GM12878 (cell line): ENCODE measurements at regions not wholly inside any gene's neighbourhood (a gene's known extent, or its start where the extent isn't known, plus 50 kb on each side); places are given as distances from the start of the nearest gene placed in this dataset.

ENCODE experiments used
- ATAC-seq: fragments of 200-7000 bp; cut with Tn5 transposase; 3 replicates; pipeline ENCODE4 v1.9.1; 2020; ENCODE audit warnings: mild to moderate bottlenecking, moderate library complexity
- BruUV-seq: library from RNA; stranded (reverse); fragments of 400-500 nt; replicated peaks from 2 replicates; lab custom pipeline; 2021; lab: Mats Ljungman, UMichigan
- CTCF ChIA-PET: fragments of 300-600 bp; sonication (Branson Sonifier 250); formaldehyde crosslinking; extraction: SDS; loops from one replicate; lab custom pipeline; 2021; ENCODE audit warnings: inconsistent platforms; lab: Yijun Ruan, JAX
- POLR2A ChIA-PET: fragments of 350-600 bp; formaldehyde crosslinking; extraction: SDS; loops from one replicate; lab custom pipeline; 2021; ENCODE audit warnings: inconsistent platforms; lab: Charles Lee
- RAD21 ChIA-PET: fragments of 300-600 bp; sonication (Branson Sonifier 250); formaldehyde crosslinking; loops from one replicate; lab custom pipeline; 2023; ENCODE audit warnings: antibody characterized with exemption; ENCODE audit not compliant: unreplicated experiment; lab: Charles Lee
- SMC1A ChIA-PET: fragments of 300-600 bp; sonication (Branson Sonifier 250); formaldehyde crosslinking; loops from one replicate; lab custom pipeline; 2023; ENCODE audit not compliant: unreplicated experiment, uncharacterized antibody; lab: Charles Lee
- DNase-seq: peaks from one replicate; pipeline ENCODE4 v3.0.0-alpha.2; 2011; ENCODE audit warnings: low read depth, low spot score
- FAIRE-seq: peaks from 3 replicates; lab custom pipeline; 2011; peaks lifted over from hg19 to GRCh38; lab: Jason Lieb, UNC
- H2AFZ ChIP-seq: 2 replicates; pipeline ENCODE4 v1.6.0; 2011; ENCODE audit warnings: low read depth, low read length, control low read depth; ENCODE audit not compliant: control insufficient read depth
- H3K27ac ChIP-seq: 2 replicates; pipeline ENCODE4 v1.5.1; 2011; ENCODE audit warnings: control low read depth; ENCODE audit not compliant: control insufficient read depth, insufficient read depth
- H3K27me3 ChIP-seq, 2 experiments: replicated peaks in 1 of 2; 2 replicates each; pipeline versions ENCODE4 v1.6.0 to v1.6.1; 2011; ENCODE audit warnings: low read length in 1 of 2; ENCODE audit not compliant: control insufficient read depth in 2 of 2, insufficient read depth in 2 of 2
- H3K36me3 ChIP-seq, 2 experiments: 2 replicates each; pipeline ENCODE4 v1.5.1; 2011; ENCODE audit warnings: low read length in 1 of 2; ENCODE audit not compliant: control insufficient read depth in 2 of 2, insufficient read depth in 2 of 2
- H3K4me1 ChIP-seq: 2 replicates; pipeline ENCODE4 v1.6.1; 2011; ENCODE audit warnings: mild to moderate bottlenecking, low read length, moderate library complexity, mixed read lengths; ENCODE audit not compliant: control insufficient read depth, insufficient read depth
- H3K4me2 ChIP-seq: 2 replicates; pipeline ENCODE4 v1.6.0; 2011; ENCODE audit warnings: control low read depth; ENCODE audit not compliant: control insufficient read depth, insufficient read depth
- H3K4me3 ChIP-seq: fragments of 200-600 bp; sonication (generic); 2 replicates; pipeline ENCODE4 v1.5.1; 2016
- H3K79me2 ChIP-seq: 2 replicates; pipeline ENCODE4 v1.6.0; 2011; ENCODE audit warnings: low read length; ENCODE audit not compliant: control insufficient read depth, insufficient read depth
- H3K9ac ChIP-seq: 2 replicates; pipeline ENCODE4 v1.8.0; 2011; ENCODE audit warnings: low read length, control low read depth, mixed read lengths; ENCODE audit not compliant: control insufficient read depth, insufficient read depth
- H3K9me3 ChIP-seq: replicated peaks from 3 replicates; pipeline ENCODE4 v1.5.1; 2011; ENCODE audit warnings: mild to moderate bottlenecking, low read length; ENCODE audit not compliant: control insufficient read depth, insufficient read depth
- H4K20me1 ChIP-seq: 2 replicates; pipeline ENCODE4 v1.6.0; 2011; ENCODE audit not compliant: control insufficient read depth, insufficient read depth
- EZH2 ChIP-seq: IDR thresholded peaks from 2 replicates; pipeline ENCODE4 v1.6.1; 2012; ENCODE audit warnings: low read depth, mild to moderate bottlenecking, control low read depth, inconsistent platforms, low read length, borderline replicate concordance; ENCODE audit not compliant: control insufficient read depth
- HDGF ChIP-seq: fragments of 450-650 bp; IDR thresholded peaks from 2 replicates; pipeline ENCODE4 v1.6.1; 2016; ENCODE audit warnings: antibody characterized with exemption
- NFIC ChIP-seq: IDR thresholded peaks from 2 replicates; pipeline ENCODE4 v1.6.1; 2012; ENCODE audit warnings: low read depth, mild to moderate bottlenecking, inconsistent platforms, low read length, moderate library complexity
- RFX5 ChIP-seq: IDR thresholded peaks from 2 replicates; pipeline ENCODE4 v1.6.1; 2011; ENCODE audit warnings: low read depth, low read length, improper control_type of control experiment
- SREBF1 ChIP-seq: IDR thresholded peaks from 2 replicates; pipeline ENCODE4 v1.6.1; 2012; ENCODE audit warnings: mild to moderate bottlenecking, low read length
- WRNIP1 ChIP-seq: IDR thresholded peaks from 2 replicates; pipeline ENCODE4 v1.6.1; 2011; ENCODE audit warnings: low read depth, low read length, improper control_type of control experiment, borderline replicate concordance
- ZNF384 ChIP-seq: IDR thresholded peaks from 2 replicates; pipeline ENCODE4 v1.6.1; 2012; ENCODE audit warnings: low read depth, mild to moderate bottlenecking, low read length, improper control_type of control experiment, borderline replicate concordance
- WGBS: methylation state at CpG from one replicate; pipeline ENCODE4 v1.1.6; 2016; ENCODE audit warnings: low lambda C conversion rate; ENCODE audit not compliant: insufficient replicate concordance, insufficient coverage; ENCODE audit errors: missing lambda C conversion rate; 5-methylcytosine and 5-hydroxymethylcytosine counted together
- in situ Hi-C: fragments of 300-500 bp; cut with MboI; formaldehyde crosslinking; loops from 9 replicates; pipeline ENCODE4 v1.14.3; 2018; ENCODE audit warnings: mixed read lengths
- intact Hi-C: fragments of 100-400 bp; cut with micrococcal nuclease; formaldehyde crosslinking; loops from one replicate; pipeline ENCODE4 v1.14.2; 2022; ENCODE audit not compliant: unreplicated experiment
- TF ChIP-seq, protein P1 (sequence below): fragments of 450-650 bp; IDR thresholded peaks from 2 replicates; pipeline ENCODE4 v1.6.1; 2017; ENCODE audit warnings: mild to moderate bottlenecking, low read depth, inconsistent platforms; ENCODE audit not compliant: poor library complexity, severe bottlenecking

DNA sequence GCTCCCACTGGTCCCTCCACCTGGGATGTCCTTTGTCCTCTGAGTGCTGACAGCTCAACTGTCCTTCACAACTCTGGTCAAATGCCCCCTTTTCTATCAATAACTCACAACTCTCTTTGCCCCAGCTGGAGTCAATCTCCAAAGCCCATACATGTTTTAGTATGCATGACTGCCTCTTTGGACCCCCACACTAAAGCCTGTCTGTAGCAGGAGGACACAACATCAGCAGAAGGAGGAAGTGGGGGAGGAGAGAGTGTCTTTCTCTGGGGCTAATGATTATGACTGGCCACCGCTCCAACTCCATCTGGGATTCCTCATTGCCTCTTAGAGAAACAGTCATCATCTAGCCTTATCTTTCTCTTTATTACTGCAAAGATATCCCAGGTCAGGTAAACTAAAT is 186.6 kb upstream of the FGGY start:
- Histone ChIP-seq H2AFZ (no peak overlapping the region), H3K27ac (no peak overlapping the region), H4K20me1 (no peaks in the 10 kb centered on the region), H3K4me3 (no peak overlapping the region), H3K9ac (no peak overlapping the region), H3K79me2 (no peaks in the 10 kb centered on the region), H3K27me3 (no peaks in the 10 kb centered on the region; a peak in 1 of 4 replicates), H3K4me2 (no peak overlapping the region), H3K4me1 (no peaks in the 10 kb centered on the region), H3K9me3 (no peaks in the 10 kb centered on the region), H3K36me3 (no peaks in the 10 kb centered on the region)
- no peak for ATAC-seq
- intact Hi-C loops, result no loop called here
- in situ Hi-C loops, result no loop called here
- FAIRE-seq, result no peak
- TF ChIP-seq WRNIP1 (no peak), ZNF384 (no peak), SREBF1 (no peak)
- DNase-seq, result no peak
- BruUV-seq, result no TSS peak
- CTCF ChIA-PET, result no interaction called here
- POLR2A ChIA-PET, result no interaction called here
- SMC1A ChIA-PET, result interaction anchor here (0.6 to 1.5 kb wide), 4 partner anchors 10 to 46 kb away, joined by 3 read pairs; no protein-coding TSS in a partner anchor
- RAD21 ChIA-PET, result no interaction called here
- 100% methylated on average over 1 of the region's 1 CpG for WGBS

DNA sequence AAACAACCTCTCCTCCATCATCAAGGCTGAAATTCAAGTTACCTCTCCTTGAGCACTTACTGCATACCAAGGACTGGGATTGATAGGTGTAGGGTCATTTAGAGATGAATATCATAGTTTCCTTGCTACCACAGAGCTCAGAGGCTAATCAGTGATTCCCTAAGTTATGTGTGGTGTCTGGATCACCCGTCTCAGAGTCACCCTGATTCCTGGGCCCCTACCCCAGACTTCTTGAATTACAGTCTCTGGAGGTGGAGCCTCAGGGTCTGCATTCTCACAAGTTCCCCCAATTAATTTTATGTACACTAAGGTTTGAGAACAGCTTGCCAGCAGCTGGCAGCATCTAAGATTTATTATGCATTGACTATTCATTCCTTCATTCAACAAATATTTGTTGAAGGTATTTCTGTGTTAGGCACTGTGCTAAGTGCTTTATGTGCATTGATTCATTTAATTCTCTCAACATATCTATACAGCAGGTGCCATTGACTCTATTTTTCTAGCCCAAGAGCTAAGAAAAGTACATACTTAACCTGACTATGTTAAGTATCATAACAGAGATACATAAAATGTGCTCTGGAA is 182.9 kb upstream of the FGGY start:
- DNase-seq (no peak), ATAC-seq (no peak), FAIRE-seq (no peak)
- ChIA-PET POLR2A (no interaction called here), CTCF (interaction anchor here (0.9 kb wide), 1 partner anchor 10 kb away, joined by 3 read pairs; no protein-coding TSS in a partner anchor), RAD21 (interaction anchor here (0.6 kb wide), 1 partner anchor 52 kb away, joined by 3 read pairs; no protein-coding TSS in a partner anchor), SMC1A (interaction anchor here (1.1 kb wide), 1 partner anchor 16 kb away, joined by 4 read pairs; no protein-coding TSS in a partner anchor)
- Histone ChIP-seq H3K4me3 (no peak overlapping the region), H3K4me2 (no peak overlapping the region), H3K79me2 (no peaks in the 10 kb centered on the region), H3K36me3 (no peaks in the 10 kb centered on the region), H2AFZ (no peak overlapping the region), H3K9me3 (no peaks in the 10 kb centered on the region), H3K9ac (no peak overlapping the region), H3K27me3 (no peaks in the 10 kb centered on the region; a peak in 1 of 4 replicates), H3K27ac (no peak overlapping the region), H3K4me1 (no peaks in the 10 kb centered on the region), H4K20me1 (no peaks in the 10 kb centered on the region)
- BruUV-seq, result no TSS peak
- intact Hi-C loops, result no loop called here
- 0% methylated on average over 1 of the region's 1 CpG for WGBS
- in situ Hi-C loops, result no loop called here
- no peak for TF ChIP-seq ZNF384
- TF ChIP-seq EZH2, result no peak
- TF ChIP-seq NFIC, result no peak
- TF ChIP-seq, protein P1, sequence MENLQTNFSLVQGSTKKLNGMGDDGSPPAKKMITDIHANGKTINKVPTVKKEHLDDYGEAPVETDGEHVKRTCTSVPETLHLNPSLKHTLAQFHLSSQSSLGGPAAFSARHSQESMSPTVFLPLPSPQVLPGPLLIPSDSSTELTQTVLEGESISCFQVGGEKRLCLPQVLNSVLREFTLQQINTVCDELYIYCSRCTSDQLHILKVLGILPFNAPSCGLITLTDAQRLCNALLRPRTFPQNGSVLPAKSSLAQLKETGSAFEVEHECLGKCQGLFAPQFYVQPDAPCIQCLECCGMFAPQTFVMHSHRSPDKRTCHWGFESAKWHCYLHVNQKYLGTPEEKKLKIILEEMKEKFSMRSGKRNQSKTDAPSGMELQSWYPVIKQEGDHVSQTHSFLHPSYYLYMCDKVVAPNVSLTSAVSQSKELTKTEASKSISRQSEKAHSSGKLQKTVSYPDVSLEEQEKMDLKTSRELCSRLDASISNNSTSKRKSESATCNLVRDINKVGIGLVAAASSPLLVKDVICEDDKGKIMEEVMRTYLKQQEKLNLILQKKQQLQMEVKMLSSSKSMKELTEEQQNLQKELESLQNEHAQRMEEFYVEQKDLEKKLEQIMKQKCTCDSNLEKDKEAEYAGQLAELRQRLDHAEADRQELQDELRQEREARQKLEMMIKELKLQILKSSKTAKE, result no peak
- no peak for TF ChIP-seq HDGF
- TF ChIP-seq RFX5, result no peak
